NT2/D1 (cell line): ENCODE measurements at regions not wholly inside any gene's neighbourhood (a gene's known extent, or its start where the extent isn't known, plus 50 kb on each side); places are given as distances from the start of the nearest gene placed in this dataset.

Source experiments
- DNase-seq: peaks from one replicate; pipeline ENCODE4 v3.0.0-alpha.2; 2011; ENCODE audit warnings: low read depth, low spot score
- H3K27me3 ChIP-seq: 2 replicates; pipeline ENCODE4 v1.6.0; 2011; ENCODE audit warnings: mild to moderate bottlenecking; ENCODE audit not compliant: insufficient read length, insufficient read depth
- H3K36me3 ChIP-seq: 2 replicates; pipeline ENCODE4 v1.6.1; 2011; ENCODE audit warnings: mild to moderate bottlenecking, low read length, mixed read lengths; ENCODE audit not compliant: insufficient read depth, insufficient read length
- H3K4me1 ChIP-seq: 2 replicates; pipeline ENCODE4 v1.5.1; 2011; ENCODE audit not compliant: insufficient read depth, insufficient read length
- H3K4me3 ChIP-seq: 2 replicates; pipeline ENCODE4 v1.5.1; 2011; ENCODE audit warnings: low read depth; ENCODE audit not compliant: insufficient read length
- H3K9ac ChIP-seq: 2 replicates; pipeline ENCODE4 v1.6.0; 2011; ENCODE audit warnings: low read depth; ENCODE audit not compliant: insufficient read length
- H3K9me3 ChIP-seq: 2 replicates; pipeline ENCODE4 v1.5.1; 2011; ENCODE audit warnings: mild to moderate bottlenecking, low read length; ENCODE audit not compliant: insufficient read depth
- SUZ12 ChIP-seq: IDR thresholded peaks from 2 replicates; pipeline ENCODE4 v1.6.1; 2011; ENCODE audit not compliant: insufficient read length, insufficient read depth; ENCODE audit errors: extremely low read depth
- YY1 ChIP-seq: IDR thresholded peaks from 2 replicates; pipeline ENCODE4 v1.6.1; 2011; ENCODE audit not compliant: insufficient read length, insufficient read depth
- ZNF274 ChIP-seq: IDR thresholded peaks from 2 replicates; pipeline ENCODE4 v1.6.1; 2011; ENCODE audit warnings: mild to moderate bottlenecking, low read depth, low read length

DNA sequence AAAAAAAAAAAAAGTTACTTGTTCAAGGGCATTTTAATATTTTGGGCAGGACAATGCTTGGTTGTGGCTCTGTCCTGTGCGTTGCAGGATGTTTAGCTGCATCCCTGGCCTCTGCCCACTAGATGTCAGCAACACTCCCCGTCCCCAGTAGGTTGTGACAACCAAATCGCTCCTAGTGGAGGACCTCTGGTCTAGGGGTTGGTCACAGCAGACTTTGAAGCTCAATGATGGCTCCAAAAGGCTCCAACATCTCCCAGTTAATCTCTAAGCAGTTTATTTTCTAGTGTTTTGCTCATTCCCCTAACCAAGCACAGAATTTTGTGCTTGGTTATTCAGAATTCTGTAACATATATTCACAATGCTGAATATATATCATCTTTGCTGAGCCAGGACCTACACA, 67.0 kb downstream of the CHRNA1 start:
- DNase-seq, result peak; percentile 81
- TF ChIP-seq ZNF274 (no peak), SUZ12 (no peak), YY1 (no peak)
- H3K9ac ChIP-seq, result no peak overlapping the region
- H3K4me1 ChIP-seq, result no peaks in the 10 kb centered on the region
- H3K27me3 ChIP-seq, result no peaks in the 10 kb centered on the region
- no peak overlapping the region for H3K4me3 ChIP-seq
- peaks cover 12% of the 10 kb centered on the region; the same call in 1 of the 2 replicates for H3K9me3 ChIP-seq
- no peaks in the 10 kb centered on the region for H3K36me3 ChIP-seq

DNA sequence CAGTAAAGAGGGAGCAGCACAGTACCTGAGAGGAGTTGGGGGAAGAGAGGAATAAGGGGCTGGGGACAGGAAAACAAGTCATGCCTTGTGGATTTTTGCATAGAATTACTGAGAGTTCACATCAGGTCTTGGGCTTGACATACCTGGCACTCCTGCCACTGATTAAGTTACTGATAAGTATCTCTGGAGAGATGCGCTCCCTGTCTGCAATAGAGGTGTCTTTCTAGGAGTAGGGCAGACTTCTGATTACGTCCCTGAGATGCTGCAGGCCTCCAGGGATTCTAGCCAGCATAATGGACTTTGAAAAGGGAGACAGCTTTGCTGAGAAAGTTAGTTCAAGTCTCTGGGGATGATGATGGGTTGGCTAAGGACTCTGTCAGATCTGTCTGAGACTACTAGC, 69.4 kb downstream of the CHRNA1 start:
- TF ChIP-seq SUZ12 (no peak), YY1 (no peak), ZNF274 (no peak)
- Histone ChIP-seq H3K9ac (no peak overlapping the region), H3K27me3 (no peaks in the 10 kb centered on the region), H3K36me3 (no peaks in the 10 kb centered on the region), H3K4me1 (no peaks in the 10 kb centered on the region), H3K9me3 (peaks cover 16% of the 10 kb centered on the region; the same call in 1 of the 2 replicates), H3K4me3 (no peak overlapping the region)
- DNase-seq, result no peak

DNA sequence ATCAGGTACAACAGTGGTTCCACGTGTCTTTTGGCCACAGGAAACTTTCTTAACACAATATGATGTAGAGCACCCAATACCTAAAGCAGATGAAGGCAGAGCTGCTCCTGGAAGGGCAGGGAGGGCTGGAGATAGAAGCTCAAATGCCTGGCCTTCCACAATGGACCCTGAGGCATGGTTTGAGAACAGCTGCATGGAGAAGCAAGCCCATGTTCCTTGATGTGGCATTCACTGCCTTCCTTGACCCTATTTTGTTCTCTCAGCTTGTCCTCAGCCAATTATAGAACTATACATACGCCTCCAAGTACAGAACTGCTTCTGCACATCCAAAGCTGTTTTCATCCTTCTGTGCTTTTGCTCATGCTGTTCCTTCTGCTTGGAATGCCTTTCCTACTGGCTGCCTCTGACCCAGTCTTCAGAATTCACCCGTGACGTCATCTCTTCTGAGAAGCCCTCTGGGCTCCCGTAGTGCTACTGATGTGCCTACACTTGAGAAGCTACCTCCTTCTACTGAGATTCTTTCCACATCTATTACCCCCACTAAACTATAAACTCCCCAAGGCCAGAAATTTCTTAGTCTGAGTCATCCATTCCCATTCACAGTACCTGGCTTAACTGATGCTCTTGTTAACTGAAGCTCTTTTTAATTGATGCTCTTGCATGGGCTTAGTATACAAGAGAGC, 69.9 kb downstream of the CHRNA1 start:
- Histone ChIP-seq H3K9ac (no peak overlapping the region), H3K4me1 (no peaks in the 10 kb centered on the region), H3K9me3 (peaks cover 16% of the 10 kb centered on the region; the same call in 1 of the 2 replicates), H3K27me3 (no peaks in the 10 kb centered on the region), H3K4me3 (no peak overlapping the region), H3K36me3 (no peaks in the 10 kb centered on the region)
- no peak for DNase-seq
- no peak for TF ChIP-seq ZNF274
- TF ChIP-seq YY1, result no peak
- no peak for TF ChIP-seq SUZ12

DNA sequence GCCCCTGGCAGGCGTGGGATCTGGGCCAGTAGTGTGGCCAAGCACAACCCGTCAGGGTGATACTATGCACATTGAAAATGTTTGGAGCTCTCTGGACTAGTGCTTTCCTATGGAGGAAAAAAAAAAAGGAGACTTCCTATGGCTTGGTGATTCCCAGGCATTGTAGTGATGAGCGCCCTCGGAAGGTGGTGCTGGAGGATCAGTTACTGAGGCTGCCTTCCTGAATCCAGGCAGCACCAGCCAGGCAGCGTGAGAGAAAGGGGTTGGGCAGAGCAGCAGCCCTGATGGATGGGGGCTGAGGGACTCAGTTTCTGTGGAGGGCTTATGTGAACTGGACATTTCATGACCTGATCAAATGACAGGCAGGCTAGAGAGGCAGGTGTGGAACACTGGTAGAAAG, 70.9 kb downstream of the CHRNA1 start:
- no peak for DNase-seq
- Histone ChIP-seq H3K9me3 (peaks cover 16% of the 10 kb centered on the region; the same call in 1 of the 2 replicates), H3K9ac (no peak overlapping the region), H3K4me1 (no peaks in the 10 kb centered on the region), H3K4me3 (no peak overlapping the region), H3K36me3 (no peaks in the 10 kb centered on the region), H3K27me3 (no peaks in the 10 kb centered on the region)
- TF ChIP-seq ZNF274 (no peak), SUZ12 (no peak), YY1 (no peak)

GRCh38 chr2:174692256-174692919, 71.9 kb downstream of the CHRNA1 start:
- Histone ChIP-seq H3K9me3 (peaks cover 16% of the 10 kb centered on the region; the same call in 1 of the 2 replicates), H3K4me3 (no peak overlapping the region), H3K27me3 (no peaks in the 10 kb centered on the region), H3K36me3 (no peaks in the 10 kb centered on the region), H3K4me1 (no peaks in the 10 kb centered on the region), H3K9ac (no peak overlapping the region)
- TF ChIP-seq SUZ12 (no peak), ZNF274 (no peak), YY1 (no peak)
- no peak for DNase-seq

- TF ChIP-seq ZNF274 (no peak), YY1 (no peak), SUZ12 (no peak)
- H3K4me1 ChIP-seq, result no peaks in the 10 kb centered on the region
- no peak for DNase-seq
- H3K36me3 ChIP-seq, result no peaks in the 10 kb centered on the region
- no peaks in the 10 kb centered on the region for H3K27me3 ChIP-seq
- no peak overlapping the region for H3K4me3 ChIP-seq
- H3K9me3 ChIP-seq, result peaks cover 16% of the 10 kb centered on the region; the same call in 1 of the 2 replicates
- no peak overlapping the region for H3K9ac ChIP-seq
These were observed 73.0 kb downstream of the CHRNA1 start for GRCh38 chr2:174691201-174691779.

DNA sequence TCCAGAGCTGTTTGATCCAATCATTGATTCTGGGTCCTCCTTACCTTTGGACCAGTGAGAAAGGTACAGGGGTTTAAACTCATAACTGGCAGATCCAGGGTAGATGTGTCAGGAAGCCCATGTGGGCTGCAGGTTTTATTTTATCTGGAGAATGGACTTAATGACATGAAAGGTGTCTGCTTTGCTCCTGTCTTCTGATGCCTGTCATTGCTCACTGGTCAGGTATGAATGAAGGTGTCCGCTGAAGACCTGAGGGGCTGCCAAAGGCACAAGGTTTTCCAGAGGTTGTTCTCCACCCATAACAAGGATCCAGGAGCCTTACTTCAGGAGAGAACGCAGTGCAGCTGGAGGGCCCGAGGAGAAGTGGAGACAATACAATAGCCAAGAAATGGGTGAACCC, 74.2 kb downstream of the CHRNA1 start:
- TF ChIP-seq ZNF274, result no peak
- TF ChIP-seq YY1, result no peak
- TF ChIP-seq SUZ12, result no peak
- H3K9me3 ChIP-seq, result peaks cover 16% of the 10 kb centered on the region; the same call in 1 of the 2 replicates
- H3K9ac ChIP-seq, result no peak overlapping the region
- no peaks in the 10 kb centered on the region for H3K4me1 ChIP-seq
- no peak for DNase-seq
- no peak overlapping the region for H3K4me3 ChIP-seq
- no peaks in the 10 kb centered on the region for H3K27me3 ChIP-seq
- no peaks in the 10 kb centered on the region for H3K36me3 ChIP-seq
